HG02970 (cell line): ENCODE measurements at regions not wholly inside any gene's neighbourhood (a gene's known extent, or its start where the extent isn't known, plus 50 kb on each side); places are given as distances from the start of the nearest gene placed in this dataset.
"Not testable (repeated sequence)": the region's sequence is repeated elsewhere in the genome, so short reads cannot be mapped to it uniquely, and the experiment has no call there.

Source experiments
- ATAC-seq: cut with Tn5 transposase; IDR thresholded peaks from one replicate; pipeline ENCODE4 v1.9.1; 2021; ENCODE audit warnings: mild to moderate bottlenecking, moderate library complexity, moderate number of reproducible peaks; ENCODE audit not compliant: unreplicated experiment, low FRiP score

DNA sequence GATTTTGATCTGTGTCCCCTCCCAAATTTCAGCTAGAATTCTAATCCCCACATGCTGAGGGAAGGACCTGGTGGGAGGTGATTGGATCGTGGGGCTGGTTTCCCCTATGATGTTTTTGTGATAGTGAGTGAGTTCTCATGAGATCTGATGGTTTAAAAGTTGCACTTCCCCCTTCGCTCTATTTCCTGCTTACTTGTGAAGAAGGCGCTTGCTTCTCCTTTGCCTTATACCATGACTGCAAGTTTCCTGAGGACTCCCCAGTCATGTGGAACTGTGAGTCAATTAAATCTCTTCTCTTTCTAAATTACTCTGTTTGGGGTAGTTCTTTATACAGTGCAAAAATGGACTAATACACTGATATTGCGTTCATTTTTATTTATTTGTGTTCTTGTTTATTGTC, 636.8 kb upstream of the LINC00305 start:
- ATAC-seq = no peak

DNA sequence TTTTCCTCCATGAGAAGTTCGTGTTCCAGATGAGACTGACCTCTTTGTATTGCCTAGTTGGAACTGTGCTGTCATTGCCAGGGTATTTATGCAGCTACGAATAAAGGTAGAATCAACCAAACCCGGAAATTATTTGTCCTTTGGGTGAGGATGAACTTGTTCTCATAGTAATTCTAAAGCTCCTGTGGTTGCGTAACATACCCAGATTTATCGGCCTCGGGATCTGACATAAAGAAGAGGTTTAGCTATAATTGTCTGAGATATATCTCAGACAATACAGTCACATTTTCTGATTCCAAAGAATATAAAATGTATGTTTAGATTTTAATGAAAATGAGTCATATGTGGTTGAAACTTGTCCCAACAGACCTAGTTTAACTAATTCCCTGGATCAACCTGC, 628.7 kb upstream of the LINC00305 start:
- no peak for ATAC-seq

DNA sequence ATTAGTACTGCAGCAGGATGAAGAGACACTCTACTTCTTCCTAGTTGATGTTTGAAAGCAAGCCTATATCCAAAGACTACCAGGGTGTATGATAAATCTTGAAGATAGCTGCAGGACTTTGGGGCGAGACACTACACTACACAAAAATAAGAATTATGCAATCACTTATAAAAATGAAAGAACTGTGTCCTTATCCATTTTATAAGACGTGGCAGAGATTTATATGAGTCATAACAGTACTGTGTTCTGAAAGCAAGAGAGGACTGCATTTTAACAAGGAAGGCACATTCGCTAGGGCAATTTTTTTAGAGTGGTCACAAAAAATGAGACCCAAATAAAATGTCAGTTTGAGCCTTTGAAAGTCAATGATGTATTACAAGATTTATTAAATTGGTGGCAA, 617.0 kb upstream of the LINC00305 start:
- no peak for ATAC-seq

DNA sequence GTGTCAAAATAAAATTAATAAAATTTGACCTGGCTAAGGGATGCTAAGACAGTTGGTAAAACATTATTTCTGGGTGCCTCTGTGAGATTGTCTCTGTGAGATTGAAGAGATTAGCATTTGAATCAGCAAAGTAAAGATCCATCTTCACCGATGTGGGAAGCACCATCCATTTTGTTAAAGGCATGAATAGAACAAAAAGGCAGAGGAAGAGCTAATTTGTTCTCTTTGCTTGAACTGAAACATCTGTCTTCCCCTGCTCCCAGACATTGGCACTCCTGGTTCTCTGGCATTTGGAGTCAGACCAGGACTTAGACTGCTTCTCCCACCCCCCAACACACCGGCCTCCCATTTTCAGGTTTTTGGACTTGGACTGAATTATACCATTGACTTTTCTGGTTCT, 603.8 kb upstream of the LINC00305 start:
- no peak for ATAC-seq

DNA sequence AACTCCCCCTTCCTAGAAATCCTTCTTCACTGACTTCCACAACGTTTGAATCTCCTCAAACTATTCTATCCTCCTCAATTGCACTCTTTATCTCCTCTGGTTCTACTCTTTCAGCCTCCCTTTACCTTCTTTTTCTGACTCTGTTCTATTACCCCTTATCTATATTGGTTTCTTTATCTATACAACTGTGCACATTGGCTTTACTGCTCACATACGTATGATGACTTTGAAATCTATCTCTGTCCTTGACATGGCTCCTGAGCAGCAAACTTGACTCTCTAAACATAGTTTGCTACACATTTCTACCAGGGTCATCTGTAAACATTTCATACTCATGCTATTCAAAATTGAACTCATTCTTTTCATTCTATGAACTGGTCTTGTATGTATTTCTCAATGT, 601.0 kb upstream of the LINC00305 start:
- ATAC-seq = no peak

DNA sequence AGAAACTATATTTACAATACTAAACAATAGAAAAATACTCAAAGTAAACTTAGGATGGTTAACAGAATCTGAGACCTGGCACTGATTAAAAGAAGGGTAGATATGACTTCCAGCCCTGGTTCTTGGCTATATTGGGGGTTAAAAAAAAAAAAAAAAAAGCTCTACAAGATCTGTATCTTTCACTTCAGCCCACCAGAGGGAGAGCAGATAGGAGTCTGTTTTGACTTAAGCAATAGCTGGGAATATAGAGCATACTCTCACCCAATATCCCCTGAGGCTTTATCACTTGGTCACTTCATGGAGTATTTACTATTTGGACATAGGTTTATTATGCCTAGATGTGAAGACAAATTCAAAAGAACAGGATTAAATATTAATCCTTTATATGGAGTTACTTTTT, 598.9 kb upstream of the LINC00305 start:
- ATAC-seq = no peak

DNA sequence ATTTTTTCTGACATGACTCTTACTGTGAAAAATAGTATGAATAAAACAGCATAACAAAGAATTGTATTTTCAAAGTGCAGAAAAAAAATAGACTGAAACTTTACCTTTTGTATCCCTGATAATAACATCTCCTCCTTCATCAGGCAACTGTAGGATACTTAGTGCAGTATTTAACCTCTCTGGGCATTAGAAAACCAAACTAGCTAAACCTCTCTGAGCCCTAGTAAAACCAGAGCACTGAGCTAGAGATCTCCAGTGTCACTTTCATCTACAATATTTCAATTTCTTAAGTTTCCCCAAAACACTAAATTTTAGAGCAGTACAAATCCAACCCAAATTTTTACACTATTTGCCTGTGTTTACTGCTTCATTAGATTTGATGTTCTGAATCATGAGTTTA, 594.0 kb upstream of the LINC00305 start:
- no peak for ATAC-seq

DNA sequence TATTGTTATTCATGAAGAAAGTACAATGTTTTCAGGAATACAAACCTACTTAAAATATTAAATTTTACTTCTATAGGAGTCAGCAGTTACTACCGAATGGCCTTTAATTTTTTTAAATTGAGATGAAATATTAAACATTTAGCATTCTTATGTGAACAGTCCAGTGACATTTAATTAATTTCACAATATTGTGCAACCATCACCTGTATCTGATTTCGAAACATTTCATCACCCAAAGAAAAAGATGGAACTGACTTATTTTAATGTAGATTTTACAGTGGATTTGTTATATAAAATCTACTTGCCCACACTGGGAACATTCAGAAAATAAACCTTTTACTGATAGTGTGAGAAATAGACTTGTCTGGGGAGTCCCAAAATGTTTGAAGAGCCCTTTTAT, 585.2 kb upstream of the LINC00305 start:
- ATAC-seq = no peak

DNA sequence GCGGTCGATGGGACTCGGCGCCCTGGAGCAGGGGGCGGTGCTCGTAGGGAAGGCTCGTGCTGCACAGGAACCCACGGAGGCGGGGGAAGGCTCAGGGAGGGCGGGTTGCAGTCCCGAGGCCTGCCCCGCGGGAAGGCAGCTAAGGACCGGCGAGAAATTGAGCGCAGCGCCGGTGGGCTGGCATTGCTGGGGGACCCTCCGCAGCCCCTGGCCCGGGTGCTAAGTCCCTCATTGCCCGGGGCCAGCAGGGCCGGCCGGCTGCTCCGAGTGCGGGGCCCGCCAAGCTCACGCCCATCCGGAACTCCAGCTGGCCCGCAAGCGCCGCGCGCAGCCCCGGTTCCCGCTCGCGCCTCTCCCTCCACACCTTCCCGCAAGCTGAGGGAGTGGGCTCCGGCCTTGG, 576.8 kb upstream of the LINC00305 start:
- not testable (repeated sequence) for ATAC-seq

DNA sequence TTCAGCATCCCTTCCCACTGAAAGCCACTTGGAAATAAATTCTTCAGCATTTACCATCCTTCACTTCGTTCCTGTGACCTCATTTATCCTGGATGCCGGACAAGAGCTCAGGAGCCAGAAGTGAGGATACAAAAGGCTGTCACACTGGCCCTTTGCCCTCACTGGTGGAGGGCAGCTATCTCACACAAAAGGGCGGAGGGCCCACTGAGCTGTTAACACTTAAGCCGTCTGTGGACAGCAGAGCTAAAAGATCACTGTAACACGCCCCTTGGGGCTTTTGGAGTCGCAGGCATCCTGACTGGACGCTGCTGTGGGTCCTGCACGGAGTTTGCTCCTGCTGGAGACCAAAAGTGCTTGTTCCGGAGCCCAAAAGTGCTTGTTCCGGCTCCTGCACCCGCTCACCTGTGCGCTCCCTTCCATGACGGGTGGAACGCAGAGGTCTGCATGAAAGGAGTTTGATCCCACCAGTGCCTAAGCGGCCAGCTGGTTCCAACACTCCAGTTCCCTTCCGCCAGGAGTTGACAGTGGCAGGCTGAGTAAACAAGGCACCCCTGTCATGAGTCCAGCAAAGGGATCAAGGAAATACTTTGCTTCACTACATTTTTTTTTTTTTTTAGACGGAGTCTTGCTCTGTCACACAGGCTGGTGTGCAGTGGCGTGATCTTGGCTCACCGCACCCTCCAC, 572.0 kb upstream of the LINC00305 start:
- no peak for ATAC-seq

DNA sequence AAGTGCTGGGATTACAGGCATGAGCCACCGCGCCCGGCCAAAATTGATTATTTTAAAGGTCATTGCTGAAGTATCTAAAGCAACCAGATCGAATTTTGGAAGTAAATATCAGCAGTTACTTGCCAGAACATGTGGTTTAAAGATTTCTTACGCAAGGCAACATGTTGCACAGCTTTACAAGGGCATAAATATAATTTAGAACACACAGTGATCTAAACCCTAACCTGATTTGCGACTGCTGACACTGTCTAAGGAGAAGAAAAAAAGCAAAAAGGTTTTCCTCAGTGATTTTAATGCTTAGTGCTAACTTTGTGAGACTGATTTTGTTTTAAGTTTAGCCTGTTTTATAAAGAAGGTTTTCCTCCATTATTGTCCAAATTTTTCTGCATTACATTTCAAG, 569.9 kb upstream of the LINC00305 start:
- ATAC-seq = no peak

DNA sequence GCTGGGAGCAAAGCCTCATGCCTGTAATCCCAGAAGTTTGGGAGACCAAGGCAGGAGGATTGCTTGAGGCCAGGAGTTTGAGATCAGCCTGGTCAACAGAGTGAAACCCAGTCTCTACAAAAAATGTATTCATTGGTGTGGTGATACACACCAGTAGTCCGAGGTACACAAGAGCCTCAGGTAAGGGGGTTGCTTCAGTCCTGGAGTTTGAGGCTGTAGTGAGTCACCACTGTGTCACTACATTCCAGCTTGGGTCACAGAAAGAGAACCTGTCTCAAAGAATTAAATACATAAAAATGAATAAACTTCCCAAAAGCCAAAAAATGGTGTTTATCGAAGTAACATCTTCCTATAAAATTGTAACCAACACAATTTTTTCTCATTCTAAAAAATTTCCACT, 568.1 kb upstream of the LINC00305 start:
- no peak for ATAC-seq

DNA sequence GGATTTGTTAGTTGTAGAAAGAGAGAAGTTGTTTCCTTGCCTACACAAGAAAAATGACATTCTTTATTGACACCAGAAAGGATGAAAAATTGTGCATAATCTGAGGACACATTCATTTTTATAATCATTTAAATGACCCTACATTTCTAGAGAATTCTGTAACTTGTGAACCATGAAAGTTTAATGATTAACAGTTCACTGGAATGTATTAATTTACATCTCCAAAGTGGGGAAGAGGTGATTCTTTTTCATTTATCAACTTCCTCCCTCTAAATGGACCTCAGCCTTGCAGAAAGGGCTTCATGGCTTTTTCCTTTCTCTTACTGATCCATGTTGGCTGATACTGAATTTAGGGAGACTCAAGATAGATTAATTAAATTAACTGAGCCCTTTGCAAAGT, 565.2 kb upstream of the LINC00305 start:
- no peak for ATAC-seq

DNA sequence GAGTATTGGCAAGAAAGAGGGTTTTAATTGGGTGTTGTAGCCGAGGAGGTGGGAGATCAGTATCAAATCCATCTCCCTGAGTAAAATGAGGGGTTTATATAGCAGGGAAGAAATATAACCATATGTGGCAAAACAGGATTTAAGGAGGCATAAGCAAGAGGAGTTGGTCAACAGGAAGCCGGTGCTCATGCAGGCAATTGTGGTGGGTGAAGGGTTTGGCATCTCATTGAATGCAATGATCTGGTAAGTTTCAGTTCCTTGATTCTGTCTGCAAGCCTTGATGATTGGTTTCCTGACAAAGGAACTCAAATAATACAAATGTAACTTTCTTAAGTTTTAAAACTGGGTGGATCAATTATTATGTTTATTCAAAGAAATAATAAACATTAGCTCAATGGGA, 564.4 kb upstream of the LINC00305 start:
- no peak for ATAC-seq

DNA sequence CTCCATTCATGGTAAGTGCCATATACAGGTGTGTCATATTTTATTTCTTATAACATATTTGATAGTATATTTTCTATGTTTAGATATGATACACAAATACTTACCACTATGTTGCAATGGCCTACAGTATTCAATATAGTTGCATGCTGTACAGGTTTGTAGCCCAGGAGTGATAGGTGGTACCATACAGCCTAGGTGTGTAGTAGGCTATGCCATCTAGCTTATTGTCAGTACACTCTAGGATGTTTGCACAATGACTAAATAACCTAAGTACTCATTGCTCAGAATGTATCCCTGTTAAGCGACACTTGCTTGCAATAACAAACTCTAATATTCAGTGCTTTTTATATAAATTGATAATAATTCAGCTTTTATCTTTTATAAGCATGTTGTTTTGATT, 563.1 kb upstream of the LINC00305 start:
- no peak for ATAC-seq

DNA sequence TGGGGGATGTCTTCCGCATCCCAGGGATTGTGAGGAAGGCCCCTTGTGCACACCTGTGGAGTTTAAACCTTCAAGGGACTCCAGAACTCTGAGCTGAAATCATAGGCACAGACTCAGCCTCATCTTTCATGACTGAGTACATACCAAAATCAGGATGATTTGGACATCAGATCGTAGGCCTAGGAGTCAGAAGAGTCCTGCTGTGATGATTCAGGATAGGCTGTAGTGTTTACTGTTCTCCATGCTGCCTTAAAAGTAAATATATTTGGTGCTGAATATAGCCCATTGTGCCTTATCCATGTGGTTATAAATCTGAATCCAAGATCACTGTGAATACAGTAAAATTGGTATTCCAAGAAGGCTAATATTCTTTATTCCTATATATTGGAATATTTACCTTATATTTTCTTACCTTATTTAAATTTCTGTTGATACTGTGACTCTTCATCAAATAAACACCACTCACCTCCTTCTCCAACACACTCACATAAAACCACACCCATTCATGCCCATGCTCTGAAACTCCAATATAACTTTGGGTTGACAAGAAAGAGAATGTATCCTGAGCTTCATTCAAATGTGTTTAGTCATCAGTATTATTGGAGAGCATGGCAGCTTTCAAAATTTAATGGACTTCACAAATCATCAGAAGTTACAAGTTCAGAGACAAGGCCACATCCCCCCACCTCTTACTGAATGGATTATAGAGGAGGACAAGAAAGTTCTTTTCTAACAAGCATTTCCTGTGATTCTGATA, 561.4 kb upstream of the LINC00305 start:
- ATAC-seq = no peak

DNA sequence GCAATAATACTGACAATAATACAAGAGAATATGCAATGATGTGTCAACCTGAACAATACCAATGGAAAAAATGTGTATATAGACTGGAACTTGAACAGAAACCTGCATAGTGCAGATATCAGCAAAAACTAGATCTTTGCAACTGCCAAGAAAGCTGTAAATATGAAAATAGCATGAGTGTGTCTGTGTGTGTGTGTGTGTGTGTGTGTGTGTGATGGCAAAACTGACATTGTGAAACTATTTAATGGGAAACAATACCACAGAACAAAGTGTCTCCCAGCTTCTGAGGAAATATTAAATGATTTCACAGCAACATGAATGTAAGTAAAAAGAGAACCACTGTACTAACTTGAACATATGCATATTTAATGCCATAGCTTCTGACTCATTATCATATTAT, 558.2 kb upstream of the LINC00305 start:
- no peak for ATAC-seq

DNA sequence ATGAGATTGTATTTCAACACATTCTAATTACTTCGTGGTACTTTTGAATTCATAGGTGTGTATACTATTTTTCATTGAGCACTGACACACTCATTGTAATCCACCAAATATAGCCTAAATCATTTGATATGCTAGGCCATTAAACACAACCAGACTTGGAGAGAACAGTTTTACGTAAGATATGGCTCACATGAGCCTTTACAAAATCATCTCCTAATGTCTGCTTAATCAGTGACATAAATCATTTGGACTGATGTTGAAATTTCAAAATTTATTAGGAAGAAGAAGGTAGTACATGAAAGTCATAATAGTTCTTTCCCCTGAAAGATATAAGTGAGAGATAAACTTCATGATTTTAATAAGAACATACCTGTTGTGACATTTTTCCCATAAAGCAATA, 550.2 kb upstream of the LINC00305 start:
- no peak for ATAC-seq

DNA sequence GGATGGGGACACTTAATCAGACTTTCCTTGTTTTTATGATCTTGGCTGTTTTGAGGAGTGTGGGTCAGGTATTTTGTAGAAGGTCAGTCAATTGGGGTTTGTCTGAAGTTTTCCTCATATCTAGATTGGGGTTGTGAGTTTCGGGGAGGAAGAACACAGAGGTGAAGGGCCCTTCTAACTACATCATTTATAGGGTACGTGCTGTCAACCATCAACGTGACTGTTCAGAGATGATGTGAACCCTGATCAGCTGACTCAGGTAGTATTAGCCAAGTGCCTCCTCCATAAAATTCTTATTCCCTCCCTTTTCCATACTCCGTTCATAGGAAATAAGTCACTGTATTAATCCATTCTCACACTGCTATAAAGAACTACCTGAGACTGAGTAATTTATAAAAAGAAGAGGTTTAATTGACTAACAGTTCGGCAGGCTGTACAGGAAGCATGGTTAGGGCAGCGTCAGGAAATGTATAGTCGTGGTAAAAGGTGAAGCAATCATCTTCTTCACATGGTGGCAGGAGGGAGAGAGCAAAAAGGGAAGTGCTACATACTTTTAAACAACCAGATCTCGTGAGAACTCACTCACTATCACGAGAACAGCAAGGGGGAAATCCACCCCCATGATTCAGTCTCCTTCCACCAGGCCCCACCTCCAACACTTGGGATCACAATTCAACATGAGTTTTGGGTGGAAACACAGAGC, 547.1 kb upstream of the LINC00305 start:
- ATAC-seq = no peak

DNA sequence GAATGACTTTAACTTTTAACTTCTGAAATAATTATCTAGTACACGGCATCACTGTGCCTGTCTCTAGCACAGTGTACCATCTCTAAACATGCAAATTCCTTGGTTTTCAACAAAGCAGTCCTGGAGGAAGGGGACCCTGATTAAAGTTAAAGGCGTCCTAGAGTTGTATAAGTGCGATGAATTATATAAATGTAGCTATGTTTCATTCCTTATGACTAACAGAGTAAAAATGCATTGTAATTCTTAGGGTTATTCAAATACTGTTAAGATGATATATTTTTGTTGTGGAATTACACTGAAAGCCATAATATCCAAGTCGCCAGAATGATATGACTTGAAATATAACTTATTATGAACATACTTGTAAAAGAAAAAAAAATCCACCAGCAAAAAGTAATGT, 544.9 kb upstream of the LINC00305 start:
- no peak for ATAC-seq

DNA sequence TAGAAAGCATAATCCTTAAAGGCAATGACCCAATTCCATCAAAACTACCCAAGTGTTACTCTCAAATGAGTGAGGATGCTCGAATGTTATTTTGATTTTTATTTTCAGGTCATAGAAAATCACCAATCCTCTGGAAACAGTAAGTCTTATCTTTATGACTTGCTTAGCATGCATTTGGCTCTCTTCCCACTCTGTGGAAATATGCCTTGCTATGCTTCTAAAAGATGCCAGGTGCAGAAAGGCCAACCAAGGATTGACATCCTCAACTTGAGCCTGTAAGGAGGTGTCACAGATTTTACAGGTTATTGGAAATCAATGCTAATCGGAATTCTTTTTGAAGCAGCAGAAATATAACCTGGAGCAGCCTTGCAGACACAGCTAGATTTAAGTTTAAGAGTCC, 543.9 kb upstream of the LINC00305 start:
- ATAC-seq = no peak

DNA sequence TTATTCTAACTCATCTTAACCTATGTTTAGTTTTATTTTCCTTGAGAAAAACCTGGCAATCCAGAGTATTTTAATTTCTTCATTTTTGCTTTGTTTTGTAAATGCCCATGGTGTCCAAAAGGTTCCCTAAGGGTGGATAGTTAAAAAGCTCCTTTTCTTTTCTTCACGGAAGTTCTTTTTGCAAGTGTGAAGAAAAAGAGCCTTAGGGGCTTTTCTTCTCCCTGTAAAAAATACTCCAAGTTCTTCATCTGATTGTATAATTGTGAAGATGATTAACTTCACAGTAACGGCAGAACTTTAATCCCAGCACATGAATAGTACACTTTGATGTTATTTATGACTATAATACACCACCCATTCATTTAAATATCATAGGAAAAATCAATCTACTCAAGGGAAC, 530.2 kb upstream of the LINC00305 start:
- no peak for ATAC-seq
